ENCODE measurements at regions not wholly inside any gene's neighbourhood (a gene's known extent, or its start where the extent isn't known, plus 50 kb on each side); places are given as distances from the start of the nearest gene placed in this dataset.
"Not testable (repeated sequence)": the region's sequence is repeated elsewhere in the genome, so short reads cannot be mapped to it uniquely, and the experiment has no call there.

GRCh38 chr14:43128429-43128828 is 1378.7 kb downstream of the FSCB start:
- not testable (repeated sequence) for TF ChIP-seq CTCF (IDR thresholded peaks at IDR 0.05 in 4 of 5, conservative IDR thresholded peaks at IDR 0.05 in 1 of 5); POLR2A (IDR thresholded peaks at IDR 0.05)

All from gastrocnemius medialis (tissue), 4 donors.